Fibroblast of peridontal ligament (primary cell): ENCODE measurements at regions not wholly inside any gene's neighbourhood (a gene's known extent, or its start where the extent isn't known, plus 50 kb on each side); places are given as distances from the start of the nearest gene placed in this dataset.
"Not testable (repeated sequence)": the region's sequence is repeated elsewhere in the genome, so short reads cannot be mapped to it uniquely, and the experiment has no call there.

Source experiments
- DNase-seq: peaks from one replicate; pipeline ENCODE4 v3.0.0-alpha.2; 2010; ENCODE audit errors: extremely low read depth

DNA sequence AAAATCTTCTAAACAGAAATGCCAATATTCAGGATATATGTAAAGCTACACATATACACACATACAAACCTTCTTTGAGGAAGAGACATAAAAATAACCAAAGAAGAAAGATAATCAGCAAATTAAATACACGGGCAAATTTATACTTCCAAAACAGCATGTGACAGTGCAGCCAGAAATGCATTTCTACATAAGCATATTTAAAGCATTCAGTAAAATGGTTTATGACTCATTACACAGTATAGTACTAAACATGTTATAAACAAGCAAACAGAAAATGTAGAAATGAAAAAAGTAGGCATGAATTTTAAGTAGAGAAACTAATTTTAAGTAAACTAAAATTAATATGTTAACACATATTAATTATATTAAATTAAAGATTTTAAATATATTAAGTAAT, 1717.2 kb downstream of the OTOL1 start:
- DNase-seq: no peak

DNA sequence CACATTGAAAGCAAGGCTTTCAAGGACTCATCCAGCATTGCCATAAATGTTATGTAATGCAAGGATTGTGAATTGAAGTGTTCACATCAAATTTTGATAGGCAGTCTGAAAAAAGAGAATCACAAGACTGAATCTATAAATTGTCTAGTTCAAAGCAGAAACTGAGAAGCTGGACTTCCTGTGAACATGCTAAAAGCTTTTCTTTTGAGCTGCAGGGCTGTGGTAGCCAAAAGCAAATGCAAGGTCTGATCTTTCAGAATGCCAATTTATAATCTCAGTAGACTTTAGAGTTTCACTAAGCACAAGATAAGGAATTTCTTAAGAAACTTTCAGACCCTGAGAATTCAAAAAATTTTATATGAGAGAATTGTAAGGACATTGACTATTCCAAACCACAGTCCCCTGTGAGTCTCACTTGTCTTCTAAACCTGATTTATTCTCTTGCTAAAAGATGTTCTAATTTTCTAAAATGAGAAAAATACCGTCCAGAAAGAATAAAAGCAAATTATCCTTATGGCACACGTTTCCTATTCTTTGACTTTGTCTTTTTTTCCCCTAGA, 1700.3 kb downstream of the OTOL1 start:
- DNase-seq: no peak

DNA sequence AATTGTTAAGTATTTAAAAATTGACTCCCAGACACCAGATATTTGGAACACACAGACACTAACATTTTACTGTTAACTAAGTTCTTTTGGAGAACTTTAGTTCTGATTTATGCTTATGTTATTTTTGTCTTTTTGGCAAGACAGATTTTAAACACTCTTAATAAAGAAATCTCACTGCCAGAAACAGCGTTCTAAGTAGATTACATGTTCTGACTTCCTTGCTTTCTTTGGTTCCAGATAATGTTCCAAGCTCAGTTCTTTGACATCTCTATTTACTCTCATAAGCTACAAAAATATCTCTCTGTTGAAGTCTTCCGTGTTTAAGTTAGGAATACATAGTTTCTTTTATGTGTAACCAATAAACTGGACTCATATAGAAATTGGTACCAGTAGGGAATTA, 1699.6 kb downstream of the OTOL1 start:
- no peak for DNase-seq

DNA sequence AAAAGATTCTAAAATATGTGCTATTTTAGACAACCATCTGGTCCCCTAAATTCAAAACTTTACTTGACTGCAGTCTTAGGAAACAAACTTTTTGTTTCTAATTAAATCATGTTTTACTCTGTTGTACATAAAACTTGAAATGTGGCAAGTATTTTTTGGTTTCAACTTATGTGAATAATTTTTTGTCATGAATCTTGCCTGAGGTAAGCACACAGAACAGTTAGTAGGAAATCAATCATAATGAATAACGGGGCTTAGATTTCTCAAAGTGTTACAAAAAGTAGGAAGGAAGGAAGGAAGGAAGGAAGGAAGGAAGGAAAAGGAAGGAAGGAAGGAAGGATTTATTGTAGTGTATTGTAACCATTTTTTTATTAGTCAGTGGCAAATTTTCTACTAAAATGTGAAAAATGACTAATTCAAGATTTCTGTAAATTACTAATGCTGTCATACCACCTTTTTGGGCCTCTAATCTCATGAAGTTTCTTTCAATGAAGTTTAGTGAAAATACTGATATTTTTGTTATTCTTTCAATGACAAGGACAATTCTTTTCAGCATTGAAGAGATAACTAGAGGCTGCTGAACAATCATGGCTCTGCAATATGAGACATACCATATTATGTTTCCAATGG, 1689.2 kb downstream of the OTOL1 start:
- no peak for DNase-seq

DNA sequence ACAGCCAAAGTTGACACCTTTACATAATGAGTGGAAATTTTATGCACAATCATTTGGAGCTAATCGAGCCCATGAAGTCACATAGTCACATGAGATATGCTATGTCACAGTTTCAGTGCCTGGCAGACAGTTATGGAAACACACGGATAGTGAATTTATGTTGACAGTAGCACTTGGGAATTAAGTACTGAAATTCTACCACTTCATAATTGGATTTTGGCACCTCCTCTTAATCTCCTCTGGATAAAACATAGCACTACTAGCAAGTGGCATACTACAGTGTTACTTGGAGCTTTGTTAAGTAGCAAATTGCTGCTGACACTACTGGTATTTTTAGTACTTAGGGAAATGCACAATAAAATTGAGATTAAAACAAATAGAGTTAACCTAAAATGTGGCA, 1679.4 kb downstream of the OTOL1 start:
- no peak for DNase-seq

DNA sequence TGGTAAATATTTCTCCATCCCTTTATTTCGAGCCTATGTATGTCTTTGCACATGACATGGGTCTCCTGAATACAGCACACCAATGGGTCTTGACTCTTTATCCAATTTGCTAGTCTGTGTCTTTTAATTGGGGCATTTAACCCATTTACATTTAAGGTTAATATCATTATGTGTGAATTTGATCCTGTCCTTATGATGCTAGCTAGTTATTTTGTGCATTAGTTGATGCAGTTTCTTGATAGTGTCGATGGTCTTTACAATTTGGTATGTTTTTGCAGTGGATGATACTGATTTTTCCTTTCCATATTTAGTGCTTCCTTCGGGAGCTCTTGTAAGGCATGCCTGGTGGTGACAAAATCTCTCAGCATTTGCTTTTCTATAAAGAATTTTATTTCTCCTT, 1675.9 kb downstream of the OTOL1 start:
- not testable (repeated sequence) for DNase-seq

DNA sequence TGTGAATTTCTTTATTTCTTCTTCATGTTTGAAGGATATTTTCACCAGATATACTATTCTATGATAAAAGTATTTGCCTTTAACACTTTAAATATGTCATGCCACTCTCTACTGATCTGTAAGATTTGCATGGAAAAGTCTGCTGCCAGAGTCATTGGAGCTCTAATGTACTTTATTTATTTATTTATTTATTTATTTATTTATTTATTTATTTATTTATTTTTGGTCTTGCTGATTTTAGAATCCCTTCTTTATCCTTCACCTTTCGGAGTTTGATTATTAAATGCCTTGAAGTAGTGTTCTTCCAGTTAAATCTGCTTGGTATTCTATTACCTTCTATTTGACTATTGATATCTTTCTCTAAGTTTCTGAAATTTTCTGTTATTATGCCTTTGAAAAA, 1669.6 kb downstream of the OTOL1 start:
- DNase-seq: no peak

DNA sequence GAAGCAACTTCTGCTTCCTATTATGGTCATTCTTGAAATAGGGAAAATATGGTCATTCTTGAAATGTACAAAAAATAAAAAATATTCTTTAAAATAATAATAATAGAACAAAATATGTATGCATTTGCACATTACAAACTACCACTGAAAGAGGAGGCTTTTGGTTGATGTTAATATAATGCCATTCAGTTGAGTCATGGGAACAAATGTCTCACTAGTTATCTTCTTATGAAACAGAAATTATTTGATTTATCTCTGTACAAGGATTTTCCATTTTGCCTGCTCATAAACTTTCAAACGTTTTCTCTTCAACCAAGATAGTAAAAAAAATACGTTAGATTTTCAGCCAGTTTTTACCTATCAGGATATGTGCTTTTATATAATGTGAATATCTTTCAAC, 1662.7 kb downstream of the OTOL1 start:
- no peak for DNase-seq

DNA sequence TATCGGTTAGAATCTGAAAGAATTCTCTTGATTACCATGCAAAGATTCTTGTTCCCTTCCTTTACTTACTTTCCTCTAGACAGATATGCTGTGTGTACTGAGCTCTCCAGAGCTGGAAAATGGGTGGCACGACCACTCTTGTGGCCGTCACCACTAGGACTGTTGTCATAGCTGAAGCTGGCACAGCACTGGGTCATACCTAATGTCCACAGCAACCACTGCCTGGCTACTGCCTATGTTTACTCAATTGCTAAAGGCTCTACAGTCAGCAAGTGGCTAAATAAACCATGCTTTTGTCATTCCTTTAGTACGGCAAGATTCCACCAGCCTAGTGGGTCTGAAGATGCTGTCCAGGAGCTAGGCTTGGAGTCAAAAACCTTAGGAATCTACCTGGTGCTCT, 1643.0 kb downstream of the OTOL1 start:
- no peak for DNase-seq

DNA sequence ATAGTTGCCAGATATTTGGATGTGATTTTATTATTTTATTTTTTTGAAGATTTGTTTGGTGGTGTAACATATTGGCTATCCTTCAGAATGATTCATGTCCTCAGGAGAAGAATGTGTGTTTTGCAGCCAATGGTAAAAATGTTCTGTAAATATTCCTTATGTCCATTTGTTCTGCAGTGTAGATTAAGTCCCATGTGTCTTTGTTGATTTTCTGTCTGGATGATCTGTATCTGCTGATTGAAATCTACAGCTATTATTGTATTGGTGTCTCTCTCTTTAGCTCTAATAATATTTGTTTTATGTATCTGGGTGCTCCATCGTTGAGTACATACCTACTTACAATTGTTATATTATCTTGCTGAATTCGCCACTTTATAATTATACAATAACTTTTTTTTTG, 1641.7 kb downstream of the OTOL1 start:
- DNase-seq: no peak

DNA sequence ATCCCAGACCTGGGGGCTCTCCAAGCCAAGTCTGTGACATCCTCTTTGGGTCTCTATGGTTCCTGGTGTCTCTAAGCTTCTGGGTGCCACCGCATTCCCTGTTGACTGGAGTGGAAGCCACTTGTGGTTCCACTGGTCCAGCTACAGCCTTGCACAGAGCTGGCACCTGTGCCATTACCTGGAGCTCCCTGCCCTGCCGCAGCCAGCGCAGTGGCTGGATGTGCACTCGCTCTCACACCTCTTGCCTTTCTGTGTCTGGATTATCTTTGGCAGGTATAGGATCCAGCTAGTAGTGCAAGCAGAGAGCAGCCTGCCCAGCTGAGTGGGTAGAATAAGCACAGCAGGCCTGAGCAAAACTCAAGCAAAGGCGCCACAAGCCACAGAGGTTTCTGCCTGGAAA, 1635.5 kb downstream of the OTOL1 start:
- DNase-seq: no peak

DNA sequence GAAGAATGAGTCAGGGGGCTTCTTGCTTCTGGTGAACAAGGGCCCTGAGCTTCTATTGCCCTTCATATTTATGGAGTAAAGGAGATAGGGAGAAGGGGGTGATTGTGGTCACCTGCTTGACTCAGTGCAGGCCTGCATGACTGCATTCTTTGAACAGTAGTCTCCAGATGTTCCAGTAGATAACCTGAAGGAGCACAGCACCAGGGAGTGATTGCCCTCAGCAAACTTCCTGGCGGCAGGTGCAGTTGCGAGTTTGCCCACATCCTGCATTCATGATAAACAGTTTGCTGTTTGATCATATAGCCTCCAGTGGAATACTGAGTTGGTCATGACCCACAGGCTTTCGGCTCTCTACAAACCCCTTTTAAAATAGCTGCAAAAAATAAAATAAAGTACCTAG, 1632.7 kb downstream of the OTOL1 start:
- DNase-seq: no peak

DNA sequence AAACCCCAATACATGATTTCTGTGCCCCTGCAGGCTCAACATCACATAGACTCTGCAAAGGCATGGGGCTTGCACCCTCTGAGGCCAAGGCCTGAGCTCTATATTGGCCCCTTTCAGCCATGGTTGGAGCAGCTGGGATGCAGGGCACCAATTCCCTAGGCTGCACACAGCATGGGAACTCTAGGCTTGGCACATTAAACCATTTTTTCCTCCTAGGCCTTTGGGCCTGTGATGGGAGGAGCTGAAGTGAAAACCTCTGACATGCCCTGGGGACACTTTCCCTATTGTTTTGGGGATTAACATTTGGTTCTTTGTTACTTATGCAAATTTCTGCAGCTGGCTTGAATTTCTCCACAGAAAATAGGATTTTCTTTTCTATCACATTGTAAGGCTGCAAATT, 1629.5 kb downstream of the OTOL1 start:
- DNase-seq: no peak
